ENCODE measurements at regions not wholly inside any gene's neighbourhood (a gene's known extent, or its start where the extent isn't known, plus 50 kb on each side); places are given as distances from the start of the nearest gene placed in this dataset.

- Mint-ChIP-seq H3K27ac (peak overlapping the region; percentile 46), H3K27me3 (no peaks in the 10 kb centered on the region), H3K36me3 (ENCODE audit: low read depth) (peaks cover 10% of the 10 kb centered on the region), H3K4me1 (ENCODE audit: low read depth) (peaks cover 86% of the 10 kb centered on the region), H3K9me3 (peaks cover 4% of the 10 kb centered on the region), H3K4me3 (no peak overlapping the region)
- ATAC-seq, result peak; percentile 11
- no peak for TF ChIP-seq CTCF (IDR thresholded peaks at IDR 0.05)
- ChIA-PET POLR2A (interaction anchor here (0.6 kb wide), 1 partner anchor 50 kb away, joined by 3 read pairs; no protein-coding TSS in a partner anchor), CTCF (interaction anchor here (1.2 to 3.2 kb wide), 3 partner anchors 13 to 378 kb away, joined by 3 to 16 read pairs (median 5); no protein-coding TSS in a partner anchor)
- no peak for DNase-seq
- intact Hi-C loops (cut with micrococcal nuclease), result no loop called here
These were observed 295.4 kb downstream of the RPAP3 start for GRCh38 chr12:47410383-47410782.

GRCh38 chr12:47409310-47409987 is 296.4 kb downstream of the RPAP3 start:
- Mint-ChIP-seq H3K36me3 (ENCODE audit: low read depth) (peaks cover 8% of the 10 kb centered on the region), H3K27ac (peak overlapping the region; percentile 37), H3K4me1 (ENCODE audit: low read depth) (peaks cover 76% of the 10 kb centered on the region), H3K9me3 (peaks cover 4% of the 10 kb centered on the region), H3K27me3 (no peaks in the 10 kb centered on the region), H3K4me3 (no peak overlapping the region)
- intact Hi-C loops (cut with micrococcal nuclease), result no loop called here
- no peak for ATAC-seq
- DNase-seq, result no peak
- CTCF ChIA-PET, result interaction anchor here (0.7 to 1.2 kb wide), 4 partner anchors 12 to 377 kb away, joined by 3 read pairs; no protein-coding TSS in a partner anchor
- POLR2A ChIA-PET, result interaction anchor here (0.6 kb wide), 1 partner anchor 51 kb away, joined by 3 read pairs; no protein-coding TSS in a partner anchor
- TF ChIP-seq CTCF (IDR thresholded peaks at IDR 0.05), result no peak

- peak; percentile 41 for TF ChIP-seq CTCF (IDR thresholded peaks at IDR 0.05)
- DNase-seq, result peak; percentile 59
- Mint-ChIP-seq H3K4me3 (no peak overlapping the region), H3K27ac (peak overlapping the region; percentile 36), H3K9me3 (peaks cover 4% of the 10 kb centered on the region), H3K4me1 (ENCODE audit: low read depth) (peaks cover 74% of the 10 kb centered on the region), H3K36me3 (ENCODE audit: low read depth) (peaks cover 8% of the 10 kb centered on the region), H3K27me3 (no peaks in the 10 kb centered on the region)
- intact Hi-C loops (cut with micrococcal nuclease), result no loop called here
- peak; percentile 48 for ATAC-seq
- ChIA-PET CTCF (interaction anchor here (0.6 to 0.9 kb wide), 6 partner anchors 10 to 375 kb away, joined by 3 to 4 read pairs (median 3); no protein-coding TSS in a partner anchor), POLR2A (interaction anchor here (1.9 kb wide), 1 partner anchor 196 kb away, joined by 5 read pairs; no protein-coding TSS in a partner anchor)
These were observed 297.5 kb downstream of the RPAP3 start for GRCh38 chr12:47408171-47408871.

GRCh38 chr12:47407463-47408129 is 298.2 kb downstream of the RPAP3 start:
- no peak for DNase-seq
- ChIA-PET POLR2A (interaction anchor here (1.9 kb wide), 1 partner anchor 195 kb away, joined by 5 read pairs; no protein-coding TSS in a partner anchor), CTCF (interaction anchor here (0.6 to 0.9 kb wide), 4 partner anchors 10 to 374 kb away, joined by 3 to 4 read pairs (median 4); no protein-coding TSS in a partner anchor)
- no peak for ATAC-seq
- H3K36me3 Mint-ChIP-seq (ENCODE audit: low read depth), result peaks cover 8% of the 10 kb centered on the region
- no peak for TF ChIP-seq CTCF (IDR thresholded peaks at IDR 0.05)
- H3K9me3 Mint-ChIP-seq, result peaks cover 4% of the 10 kb centered on the region
- H3K4me1 Mint-ChIP-seq (ENCODE audit: low read depth), result peaks cover 74% of the 10 kb centered on the region
- H3K4me3 Mint-ChIP-seq, result no peak overlapping the region
- no peaks in the 10 kb centered on the region for H3K27me3 Mint-ChIP-seq
- intact Hi-C loops (cut with micrococcal nuclease), result no loop called here
- H3K27ac Mint-ChIP-seq, result peak overlapping the region; percentile 36

Data from activated CD8-positive, alpha-beta T cell treated with anti-CD3 and anti-CD28 coated beads for 36 hours (primary cell).